NOMO-1 (cell line): ENCODE measurements at regions not wholly inside any gene's neighbourhood (a gene's known extent, or its start where the extent isn't known, plus 50 kb on each side); places are given as distances from the start of the nearest gene placed in this dataset.
"Not testable (repeated sequence)": the region's sequence is repeated elsewhere in the genome, so short reads cannot be mapped to it uniquely, and the experiment has no call there.

Experiments used
- DNase-seq, 2 experiments: peaks; one replicate each; lab custom pipeline; 2025; ENCODE audit not compliant: unreplicated experiment in 2 of 2; lab: John Stamatoyannopoulos, UW

- DNase-seq = peak; percentile 5 to 15
These were observed 527.6 kb downstream of the DIPK2A start for GRCh38 chr3:144499001-144499930.

DNA sequence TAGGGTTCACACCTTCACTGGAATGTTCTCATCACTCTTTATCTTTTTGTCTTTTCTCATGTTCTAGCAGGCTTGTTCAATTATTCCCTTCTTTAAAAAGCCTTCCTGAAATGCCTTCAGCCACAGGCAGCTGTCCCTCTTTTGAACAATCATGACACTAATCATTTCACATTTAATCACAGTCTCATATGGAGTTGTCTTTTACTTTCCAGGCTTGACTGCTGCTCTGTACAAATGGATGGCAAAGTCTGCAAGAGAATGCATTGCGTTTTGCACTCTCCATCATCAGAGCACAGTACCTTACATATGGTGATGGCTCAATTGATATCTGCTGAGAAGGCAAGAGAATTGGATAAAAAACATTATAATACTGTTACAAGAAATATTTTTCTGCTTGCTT lies 529.8 kb downstream of the DIPK2A start:
- no peak for DNase-seq

DNA sequence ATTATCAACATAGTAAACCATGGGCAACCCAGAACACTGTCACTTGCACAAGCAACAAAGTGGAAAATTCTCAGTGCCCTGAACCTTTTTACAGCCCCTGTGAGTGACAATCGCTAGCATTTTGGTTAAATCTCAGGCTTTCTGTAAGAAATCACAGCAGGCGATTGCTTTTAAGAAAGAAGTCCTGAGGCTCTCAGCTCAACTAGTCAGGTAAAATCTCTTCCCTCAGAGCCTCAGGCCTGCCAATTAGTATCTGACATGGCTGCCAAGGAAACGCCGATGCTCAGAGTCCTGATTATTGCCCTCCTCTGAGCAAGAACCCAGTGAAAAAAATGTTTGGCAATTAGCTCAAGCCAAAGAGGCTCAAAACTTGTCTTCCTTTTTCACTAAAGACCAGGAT lies 530.8 kb downstream of the DIPK2A start:
- DNase-seq = no peak

DNA sequence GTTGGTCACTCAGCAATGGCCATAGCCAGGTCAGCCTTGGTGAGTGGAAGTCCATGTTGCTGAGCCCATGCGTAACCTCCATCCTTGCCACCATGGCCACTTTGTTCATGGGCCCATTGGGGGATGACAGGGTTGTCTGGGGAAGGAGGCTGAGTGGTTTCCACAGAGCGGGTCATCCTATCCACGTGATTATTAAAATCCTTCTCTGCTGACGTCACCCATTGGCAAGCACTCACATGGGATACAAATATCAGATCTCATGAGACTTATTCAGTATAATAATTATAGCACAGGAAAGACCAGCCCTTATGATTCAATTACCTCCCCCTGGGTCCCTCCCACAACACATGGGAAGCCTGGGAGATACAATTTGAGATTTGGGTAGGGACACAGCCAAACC lies 534.8 kb downstream of the DIPK2A start:
- not testable (repeated sequence) for DNase-seq

GRCh38 chr3:144511346-144511745 lies 539.7 kb downstream of the DIPK2A start:
- no peak for DNase-seq

DNA sequence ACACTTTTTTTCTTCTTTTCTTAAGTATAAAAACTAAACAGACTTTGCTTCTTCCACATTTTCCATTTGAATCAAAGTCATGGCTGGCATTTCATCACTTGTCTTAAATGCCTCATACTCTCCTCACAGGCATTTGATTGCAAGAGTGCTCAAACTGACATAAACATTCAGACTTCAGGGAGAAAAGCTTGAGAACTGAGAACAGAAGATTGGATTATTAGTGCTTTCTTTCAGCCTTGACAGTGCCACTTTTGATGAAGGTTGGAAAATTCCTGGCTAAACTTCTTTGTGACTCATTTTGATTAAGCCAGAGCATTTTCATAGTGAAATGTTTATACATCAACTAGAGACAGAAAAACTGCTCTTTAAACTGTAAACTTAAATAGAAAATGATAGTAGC lies 544.4 kb downstream of the DIPK2A start:
- DNase-seq = no peak

DNA sequence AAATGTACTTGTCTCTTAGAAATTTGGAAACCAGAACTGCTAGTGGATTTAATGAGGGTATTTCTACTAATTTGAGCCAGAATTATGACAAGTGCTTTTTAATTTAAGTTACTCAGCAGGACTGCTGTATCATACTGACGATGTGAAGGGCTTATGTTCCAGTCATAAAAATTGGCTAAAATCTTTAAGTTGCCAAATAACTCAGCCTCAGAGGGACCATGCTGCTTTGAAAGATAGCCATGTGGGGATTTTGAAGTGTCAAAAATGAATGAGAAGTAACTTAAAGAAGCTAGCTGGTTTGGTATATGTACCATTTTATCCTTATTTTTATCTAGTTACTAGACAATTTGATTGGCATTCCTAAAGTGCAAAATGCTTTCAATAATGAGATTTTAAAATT lies 545.0 kb downstream of the DIPK2A start:
- no peak for DNase-seq

- DNase-seq = no peak
These were observed 549.5 kb downstream of the DIPK2A start for GRCh38 chr3:144521131-144521530.

- no peak for DNase-seq
These were observed 550.8 kb downstream of the DIPK2A start for GRCh38 chr3:144522456-144522855.

DNA sequence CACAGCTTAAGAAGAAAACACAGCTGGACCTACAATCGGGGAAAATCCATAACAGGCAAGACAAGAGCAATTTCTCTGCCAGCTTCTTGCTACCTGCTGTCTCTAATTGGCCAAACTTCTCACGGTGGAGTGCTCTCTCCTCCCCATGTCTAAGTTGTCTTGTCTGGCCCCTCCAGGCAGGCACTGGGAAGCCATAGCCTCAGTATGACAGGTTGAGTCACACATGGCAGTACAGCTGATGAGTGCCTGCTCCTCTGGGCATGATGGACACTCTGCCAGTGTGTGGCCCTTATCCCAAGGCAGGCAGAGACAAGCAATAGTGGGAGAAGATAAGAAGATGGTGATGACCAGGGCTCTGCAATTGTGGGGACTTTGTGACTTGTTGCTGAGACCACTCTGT lies 551.8 kb downstream of the DIPK2A start:
- no peak for DNase-seq

GRCh38 chr3:144524531-144524930 lies 552.9 kb downstream of the DIPK2A start:
- DNase-seq = no peak

GRCh38 chr3:144529566-144529965 lies 557.9 kb downstream of the DIPK2A start:
- DNase-seq = no peak

- DNase-seq = no peak
These were observed 573.2 kb downstream of the DIPK2A start for GRCh38 chr3:144544871-144545270.

GRCh38 chr3:144546539-144546938 lies 574.9 kb downstream of the DIPK2A start:
- DNase-seq = no peak

DNA sequence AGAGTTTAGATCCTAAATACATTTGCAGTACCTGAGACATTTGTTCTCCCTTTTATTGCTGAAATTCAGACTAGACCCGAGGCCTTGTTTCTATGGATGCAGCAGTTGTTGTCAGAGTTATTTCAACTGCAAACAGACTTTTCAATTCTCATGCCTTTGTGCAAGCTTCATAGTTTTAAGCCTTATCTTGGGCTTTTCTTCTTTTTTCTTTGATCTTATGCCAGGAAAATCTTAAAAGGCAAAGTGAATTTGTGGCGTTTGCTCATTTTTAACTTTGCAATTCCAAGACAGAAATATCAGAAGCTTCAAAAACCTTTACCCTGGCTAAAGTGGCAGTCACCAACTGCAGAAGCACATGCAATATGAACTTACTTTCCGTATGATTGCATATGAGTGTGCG lies 576.7 kb downstream of the DIPK2A start:
- DNase-seq = no peak

DNA sequence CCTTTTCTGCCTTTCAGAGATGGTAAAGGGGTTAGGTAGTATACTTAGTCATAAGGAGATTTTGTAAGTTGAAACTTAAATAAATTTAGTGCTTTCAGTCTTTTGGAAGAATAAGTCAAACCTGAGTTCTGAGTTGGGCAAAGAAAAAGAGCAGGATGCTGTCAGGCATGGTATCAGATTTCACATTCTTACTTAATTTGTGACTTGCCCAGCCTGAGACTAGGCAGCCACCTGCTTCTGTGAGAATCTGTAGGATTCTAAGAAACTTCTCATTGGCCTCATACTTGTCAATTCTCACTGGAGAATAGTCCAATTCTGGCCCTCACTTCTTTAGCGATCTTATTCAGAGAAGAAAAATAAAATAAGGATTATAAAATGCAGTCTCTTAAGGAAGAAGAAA lies 577.5 kb downstream of the DIPK2A start:
- no peak for DNase-seq

DNA sequence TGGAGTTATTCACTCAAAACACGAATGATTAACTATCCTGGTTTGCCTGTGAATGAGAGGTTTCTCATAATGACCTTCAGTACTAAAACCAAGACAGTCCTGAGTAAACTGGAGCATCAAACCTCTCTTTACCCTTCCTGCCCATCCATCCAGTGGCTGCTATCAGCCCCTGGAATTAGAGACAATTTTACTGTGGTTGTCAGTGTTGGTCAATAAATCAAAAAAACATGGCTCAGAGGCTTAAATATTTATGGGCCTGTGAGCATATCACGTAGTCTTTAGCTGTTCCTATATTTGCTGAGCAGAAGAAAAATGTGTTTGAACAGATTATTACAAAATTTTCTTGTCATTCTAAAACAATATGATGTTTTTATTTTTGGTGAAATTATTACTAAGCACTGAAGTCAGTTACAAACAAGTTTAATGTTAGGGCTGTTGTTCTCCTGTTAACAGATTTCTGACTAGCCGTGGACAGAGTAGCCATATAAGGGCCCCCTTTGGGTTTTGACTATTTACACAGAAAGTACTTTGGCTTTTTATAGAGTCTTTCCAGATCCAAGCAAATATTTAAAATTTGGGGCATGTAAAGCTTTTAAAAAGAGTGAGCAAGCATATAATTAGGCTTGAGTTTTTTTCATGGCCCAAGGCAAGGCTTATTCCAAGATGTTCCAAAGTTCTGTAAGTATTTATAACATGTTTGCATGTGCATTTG lies 580.9 kb downstream of the DIPK2A start:
- DNase-seq = no peak

DNA sequence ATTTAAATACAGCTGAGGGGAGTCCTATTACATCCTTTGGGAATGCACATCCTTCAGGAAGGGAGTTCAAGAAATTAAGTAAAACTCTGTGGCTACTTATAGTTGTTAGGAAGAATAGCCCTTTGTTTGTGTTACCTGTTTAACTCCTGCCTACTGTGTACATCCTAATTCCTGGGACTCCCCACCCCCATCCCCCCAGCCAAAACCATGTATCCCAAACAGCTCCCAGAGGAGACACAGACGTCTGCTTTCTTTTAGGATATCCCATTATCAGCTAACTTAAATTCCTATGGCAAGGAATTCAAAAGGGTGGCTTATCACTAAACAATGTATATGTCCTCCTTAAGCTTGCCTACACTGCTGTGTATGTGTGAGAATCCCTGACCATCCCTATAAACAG lies 581.7 kb downstream of the DIPK2A start:
- no peak for DNase-seq

DNA sequence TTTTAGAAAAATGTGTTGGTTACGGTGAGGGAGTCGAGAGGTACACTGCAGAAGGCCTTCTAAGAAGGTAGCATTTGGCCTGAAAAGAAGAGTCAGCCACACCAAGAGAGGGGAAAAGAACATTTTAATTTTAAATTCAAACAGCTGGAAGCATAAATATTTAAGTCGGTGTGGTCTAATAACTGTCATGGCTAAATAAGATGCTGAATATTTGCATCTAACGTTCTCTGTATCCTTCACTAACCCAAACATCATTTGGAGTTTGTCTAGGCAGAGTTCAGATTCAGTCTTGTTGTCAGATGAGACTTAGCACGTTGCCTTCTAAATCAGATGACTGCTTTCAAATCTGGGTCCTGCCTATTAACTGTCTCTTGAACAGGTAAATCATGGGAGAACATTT lies 583.3 kb downstream of the DIPK2A start:
- no peak for DNase-seq

DNA sequence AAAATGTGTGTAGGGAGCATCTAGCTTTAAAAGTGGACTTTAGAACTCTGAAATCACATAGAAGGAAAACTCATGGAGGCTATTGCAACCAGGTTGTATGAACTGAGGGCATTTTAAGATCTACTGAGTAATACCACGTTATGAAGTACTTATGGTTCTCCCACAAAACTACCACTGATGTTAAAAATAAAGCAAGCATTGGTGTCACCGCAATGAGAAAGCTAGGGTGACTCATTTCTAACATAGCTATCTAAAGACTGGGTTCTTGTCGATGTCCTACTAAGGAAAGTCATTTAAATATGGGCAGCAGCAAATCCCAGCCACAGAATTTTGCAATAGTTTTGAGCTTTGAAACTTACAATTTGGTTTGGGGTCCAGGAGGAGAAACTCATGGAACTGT lies 584.8 kb downstream of the DIPK2A start:
- DNase-seq = peak; percentile 38 to 89

DNA sequence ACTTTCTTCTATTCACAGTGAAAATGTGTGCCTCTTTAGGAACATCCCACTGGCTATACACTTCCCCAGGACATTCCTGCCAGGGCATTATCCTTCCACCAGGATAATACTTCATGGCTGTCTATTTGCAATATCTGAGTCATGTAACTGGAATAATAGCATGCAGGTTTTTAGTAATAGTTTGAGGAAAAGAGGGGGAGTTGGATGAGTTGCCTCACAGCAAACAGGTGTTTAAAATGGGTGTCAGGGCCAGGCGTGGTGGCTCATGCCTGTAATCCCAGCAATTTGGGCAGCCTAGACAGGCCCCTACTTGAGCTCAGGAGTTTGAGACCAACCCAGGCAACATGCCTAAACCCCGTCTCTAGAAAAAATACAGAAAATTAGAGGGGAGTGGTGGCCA lies 585.9 kb downstream of the DIPK2A start:
- no peak for DNase-seq

DNA sequence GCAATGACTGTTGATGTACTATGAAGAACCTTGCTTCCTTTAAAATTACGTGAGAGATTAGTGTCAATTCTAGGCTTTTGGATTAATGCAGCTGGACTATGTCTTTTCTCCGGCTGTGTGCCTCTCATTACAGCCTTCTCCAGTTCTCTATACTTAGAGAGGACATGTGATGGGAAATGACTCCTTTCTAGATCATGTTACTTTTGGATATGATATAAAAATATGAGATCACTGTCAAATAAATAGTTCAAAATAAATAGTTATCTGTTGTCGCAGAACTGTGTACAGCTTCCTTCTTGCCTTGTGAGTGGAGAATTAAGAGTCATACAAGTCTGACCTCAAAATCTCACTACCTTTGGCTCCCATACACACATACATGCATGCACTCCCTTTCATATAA lies 592.4 kb downstream of the DIPK2A start:
- no peak for DNase-seq
